Calu3 (cell line): ENCODE measurements at regions not wholly inside any gene's neighbourhood (a gene's known extent, or its start where the extent isn't known, plus 50 kb on each side); places are given as distances from the start of the nearest gene placed in this dataset.

Source experiments
- BruUV-seq: library from RNA; stranded (reverse); fragments of 400-500 nt; replicated peaks from 2 replicates; lab custom pipeline; 2021; lab: Mats Ljungman, UMichigan
- CTCF ChIA-PET: fragments of 300-600 bp; sonication (Branson Sonifier 250); formaldehyde crosslinking; loops from one replicate; lab custom pipeline; 2022; ENCODE audit warnings: antibody characterized with exemption; lab: Charles Lee
- DNase-seq: peaks from one replicate; pipeline ENCODE4 v3.0.0; 2022
- H3K27ac Mint-ChIP-seq: one replicate; pipeline ENCODE4 v1.8.0; 2022; ENCODE audit warnings: mixed read lengths; ENCODE audit not compliant: unreplicated experiment
- H3K27me3 Mint-ChIP-seq: one replicate; pipeline ENCODE4 v1.8.0; 2022; ENCODE audit warnings: mixed read lengths; ENCODE audit not compliant: unreplicated experiment
- H3K36me3 Mint-ChIP-seq: one replicate; pipeline ENCODE4 v1.8.0; 2022; ENCODE audit warnings: mild to moderate bottlenecking, moderate library complexity, mixed read lengths; ENCODE audit not compliant: insufficient read depth, unreplicated experiment
- H3K4me1 Mint-ChIP-seq: one replicate; pipeline ENCODE4 v1.8.0; 2022; ENCODE audit warnings: mild to moderate bottlenecking, low read depth, mixed read lengths; ENCODE audit not compliant: unreplicated experiment
- H3K4me3 Mint-ChIP-seq: one replicate; pipeline ENCODE4 v1.8.0; 2022; ENCODE audit warnings: mild to moderate bottlenecking, low read depth, moderate library complexity, mixed read lengths; ENCODE audit not compliant: unreplicated experiment
- H3K9me3 Mint-ChIP-seq: one replicate; pipeline ENCODE4 v1.8.0; 2022; ENCODE audit warnings: low read depth, mixed read lengths; ENCODE audit not compliant: unreplicated experiment
- CTCF ChIP-seq: fragments of 200-600 bp; IDR thresholded peaks from one replicate; pipeline ENCODE4 v1.8.0; 2022; ENCODE audit warnings: antibody characterized with exemption; ENCODE audit not compliant: unreplicated experiment
- intact Hi-C: fragments of 100-400 bp; cut with micrococcal nuclease; formaldehyde crosslinking; loops from one replicate; pipeline ENCODE4 v1.10.0; 2022; ENCODE audit not compliant: unreplicated experiment

GRCh38 chr6:6537488-6538260, 50.8 kb upstream of the LY86 start:
- intact Hi-C loops: no loop called here

GRCh38 chr6:6538261-6538660, 50.3 kb upstream of the LY86 start:
- no peaks in the 10 kb centered on the region for H3K9me3 Mint-ChIP-seq
- CTCF ChIA-PET: interaction anchor here (0.6 kb wide), 1 partner anchor 828 kb away, joined by 5 read pairs; no protein-coding TSS in a partner anchor
- no peak overlapping the region for H3K27ac Mint-ChIP-seq

More at GRCh38 chr6:6537488-6538260, 50.8 kb upstream of the LY86 start:
- no TSS peak for BruUV-seq
- H3K36me3 Mint-ChIP-seq: no peaks in the 10 kb centered on the region
- TF ChIP-seq CTCF: no peak
- H3K4me1 Mint-ChIP-seq: no peaks in the 10 kb centered on the region
- no peak for DNase-seq
- no peak overlapping the region for H3K4me3 Mint-ChIP-seq
- CTCF ChIA-PET: interaction anchor here (0.6 kb wide), 1 partner anchor 829 kb away, joined by 5 read pairs; no protein-coding TSS in a partner anchor
- no peak overlapping the region for H3K27ac Mint-ChIP-seq
- peaks cover 62% of the 10 kb centered on the region for H3K27me3 Mint-ChIP-seq
- no peaks in the 10 kb centered on the region for H3K9me3 Mint-ChIP-seq

More at GRCh38 chr6:6538261-6538660, 50.3 kb upstream of the LY86 start:
- H3K4me1 Mint-ChIP-seq: no peaks in the 10 kb centered on the region
- no TSS peak for BruUV-seq
- DNase-seq: no peak
- intact Hi-C loops: no loop called here
- TF ChIP-seq CTCF: no peak
- H3K4me3 Mint-ChIP-seq: no peak overlapping the region
- peaks cover 66% of the 10 kb centered on the region for H3K27me3 Mint-ChIP-seq
- H3K36me3 Mint-ChIP-seq: no peaks in the 10 kb centered on the region
